ENCODE measurements at regions not wholly inside any gene's neighbourhood (a gene's known extent, or its start where the extent isn't known, plus 50 kb on each side); places are given as distances from the start of the nearest gene placed in this dataset.
"Not testable (repeated sequence)": the region's sequence is repeated elsewhere in the genome, so short reads cannot be mapped to it uniquely, and the experiment has no call there.

GRCh38 chr13:87207280-87208003, 463.7 kb upstream of the SLITRK5 start:
- DNase-seq (ENCODE audit: low read depth): no peak

- DNase-seq (ENCODE audit: low read depth): no peak
Measured at GRCh38 chr13:87208636-87209035, 462.5 kb upstream of the SLITRK5 start.

DNA sequence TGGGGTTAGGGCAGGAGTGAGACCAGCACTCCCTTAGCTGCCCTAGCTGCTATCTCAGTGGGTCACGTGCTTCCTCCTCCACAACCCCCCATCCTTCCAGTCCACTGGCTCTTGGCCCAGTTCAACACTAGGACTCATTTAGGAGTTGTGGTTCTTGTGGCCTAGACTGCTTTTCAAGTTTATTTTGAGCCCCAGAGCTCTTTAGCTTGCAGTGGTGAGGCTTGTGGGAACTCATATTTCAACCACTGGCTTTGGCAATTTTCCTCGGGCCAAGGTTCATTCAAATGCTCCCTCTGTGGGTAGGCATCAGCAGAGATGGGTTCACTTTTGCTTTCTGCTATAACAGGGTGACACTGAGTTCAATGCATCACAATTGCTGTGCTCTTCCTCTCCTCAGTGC, 436.2 kb upstream of the SLITRK5 start:
- DNase-seq (ENCODE audit: low read depth): peak; percentile 73

- peak; percentile 27 for DNase-seq (ENCODE audit: low read depth)
Measured at GRCh38 chr13:87235621-87236020, 435.6 kb upstream of the SLITRK5 start.

- DNase-seq (ENCODE audit: low read depth): no peak
Measured at GRCh38 chr13:87244256-87244890, 426.8 kb upstream of the SLITRK5 start.

- not testable (repeated sequence) for DNase-seq (ENCODE audit: low read depth)
Measured at GRCh38 chr13:87249847-87250246, 421.3 kb upstream of the SLITRK5 start.

- no peak for DNase-seq (ENCODE audit: low read depth)
Measured at GRCh38 chr13:87255394-87255793, 415.8 kb upstream of the SLITRK5 start.

DNA sequence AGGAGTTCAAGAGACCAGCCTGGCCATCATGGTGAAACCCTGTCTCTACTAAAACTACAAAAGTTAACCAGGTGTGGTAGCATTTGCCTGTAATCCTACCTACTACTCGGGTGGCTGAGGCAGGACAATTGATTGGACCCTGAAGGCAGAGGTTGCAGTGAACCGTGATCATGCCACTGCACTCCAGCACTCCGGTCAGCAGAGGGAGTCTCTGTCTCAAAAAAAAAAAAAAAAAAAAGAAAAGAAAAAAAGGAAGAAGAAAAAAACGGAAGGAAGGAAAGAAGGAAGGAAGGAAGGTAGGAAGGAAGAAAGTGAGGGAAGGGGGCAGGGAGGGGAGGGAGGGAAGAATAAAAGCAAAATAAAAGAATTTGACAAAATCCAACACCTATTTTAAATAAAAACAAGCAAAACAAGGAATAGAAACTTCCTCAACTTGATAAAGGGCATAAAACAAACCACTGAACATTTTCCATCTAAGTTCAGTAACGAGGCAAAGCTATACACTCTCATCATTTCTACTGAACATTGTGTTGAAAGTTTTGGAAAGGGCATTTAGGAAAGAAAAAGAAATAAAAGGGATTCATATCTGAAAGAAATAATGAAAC, 411.6 kb upstream of the SLITRK5 start:
- DNase-seq (ENCODE audit: low read depth): no peak

GRCh38 chr13:87274209-87274819, 396.9 kb upstream of the SLITRK5 start:
- DNase-seq (ENCODE audit: low read depth): no peak

GRCh38 chr13:87280139-87280538, 391.0 kb upstream of the SLITRK5 start:
- DNase-seq (ENCODE audit: low read depth): no peak

DNA sequence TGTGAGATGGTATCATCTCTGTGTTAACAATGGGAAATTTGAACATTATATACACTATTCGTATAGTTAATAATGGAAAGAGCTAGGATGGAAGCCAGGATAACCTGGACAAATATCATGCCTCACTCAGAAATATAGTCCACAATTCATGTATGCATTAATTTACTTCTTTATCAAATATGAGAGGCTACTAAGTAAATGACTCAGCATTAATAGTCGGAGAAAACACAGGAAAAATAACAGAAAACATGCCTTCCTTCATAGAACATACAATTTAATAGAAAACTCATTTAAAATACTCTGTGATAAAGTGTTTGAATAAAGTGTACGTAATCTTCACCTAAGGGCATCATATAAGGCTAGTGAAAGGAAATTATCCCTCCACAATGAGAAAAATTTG, 383.4 kb upstream of the SLITRK5 start:
- no peak for DNase-seq (ENCODE audit: low read depth)

- DNase-seq (ENCODE audit: low read depth): peak; percentile 23
Measured at GRCh38 chr13:87295636-87296035, 375.5 kb upstream of the SLITRK5 start.

DNA sequence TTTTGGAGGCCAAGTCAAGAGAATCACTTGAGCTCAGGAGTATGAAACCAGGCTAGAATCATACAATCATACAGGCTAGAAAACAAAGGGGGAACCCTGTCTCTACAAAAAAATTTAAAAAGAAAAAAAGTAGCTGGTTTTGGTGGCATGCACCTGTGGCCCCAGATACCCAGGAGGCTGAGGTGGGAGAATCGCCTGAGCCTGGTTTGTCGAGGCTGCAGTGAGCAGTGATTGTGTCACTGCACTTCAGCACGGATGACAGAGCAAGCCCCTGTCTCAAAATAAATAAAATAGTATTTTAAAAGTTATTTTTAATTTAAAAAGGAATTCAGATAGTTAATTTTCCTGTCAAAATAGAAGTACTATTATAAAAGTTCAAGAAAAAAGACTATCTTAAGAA, 369.1 kb upstream of the SLITRK5 start:
- DNase-seq (ENCODE audit: low read depth): no peak

- DNase-seq (ENCODE audit: low read depth): no peak
Measured at GRCh38 chr13:87302931-87303330, 368.2 kb upstream of the SLITRK5 start.

DNA sequence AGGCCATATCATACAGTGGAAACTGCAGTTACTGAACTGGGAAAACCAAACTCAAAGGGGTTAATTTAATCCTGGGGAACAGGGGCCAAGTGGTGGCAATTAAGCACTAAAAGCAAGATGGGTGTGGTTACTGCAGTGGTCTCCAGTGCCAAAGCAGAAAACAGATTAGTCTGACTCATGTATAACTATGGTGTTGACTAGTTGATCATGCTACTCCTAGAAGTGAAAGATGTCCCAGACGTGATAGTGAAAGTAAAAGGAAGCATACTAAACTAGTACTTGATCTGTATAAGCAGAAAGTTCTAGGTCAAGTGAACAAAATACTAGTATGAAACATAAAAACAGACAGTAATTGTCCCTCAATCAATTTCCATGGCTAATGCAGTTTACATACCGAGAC, 360.0 kb upstream of the SLITRK5 start:
- DNase-seq (ENCODE audit: low read depth): no peak

- no peak for DNase-seq (ENCODE audit: low read depth)
Measured at GRCh38 chr13:87314822-87315221, 356.3 kb upstream of the SLITRK5 start.

- DNase-seq (ENCODE audit: low read depth): no peak
Measured at GRCh38 chr13:87322386-87322785, 348.8 kb upstream of the SLITRK5 start.

- no peak for DNase-seq (ENCODE audit: low read depth)
Measured at GRCh38 chr13:87324558-87324957, 346.6 kb upstream of the SLITRK5 start.

DNA sequence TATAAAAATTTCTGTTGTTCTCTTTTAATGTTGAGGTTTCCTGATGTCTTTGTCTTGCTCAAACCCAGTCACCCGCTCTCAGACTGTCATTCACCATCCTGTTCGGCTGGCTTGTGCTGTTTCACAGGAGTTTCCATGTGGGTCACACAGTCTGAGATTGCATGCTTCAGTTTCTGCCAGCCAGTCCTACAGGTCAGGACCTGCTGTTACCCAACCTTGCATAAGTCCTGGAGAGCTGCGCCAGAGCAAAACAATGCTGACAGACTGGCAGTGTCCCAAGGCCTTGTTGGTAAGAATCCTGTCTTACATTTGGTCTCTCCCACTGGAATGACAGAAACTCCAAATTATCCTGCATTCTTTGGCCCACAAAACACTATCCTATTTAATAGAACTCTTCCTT, 340.0 kb upstream of the SLITRK5 start:
- no peak for DNase-seq (ENCODE audit: low read depth)

DNA sequence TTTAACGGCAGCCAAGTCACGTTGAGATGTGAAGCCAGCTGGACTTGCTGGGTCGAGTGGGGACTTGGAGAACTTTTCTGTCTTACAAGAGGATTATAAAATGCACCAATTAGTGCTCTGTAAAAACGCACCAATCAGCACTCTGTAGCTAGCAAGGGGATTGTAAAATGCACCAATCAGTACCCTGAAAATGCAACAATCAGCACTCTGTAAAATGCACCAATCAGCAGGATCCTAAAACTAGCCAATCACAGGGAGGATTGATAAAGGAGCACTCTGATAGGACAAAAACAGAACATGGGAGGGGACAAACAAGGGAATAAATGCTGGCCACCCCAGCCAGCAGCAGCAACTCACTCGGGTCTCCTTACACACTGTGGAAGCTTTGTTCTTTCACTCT, 337.6 kb upstream of the SLITRK5 start:
- no peak for DNase-seq (ENCODE audit: low read depth)

- no peak for DNase-seq (ENCODE audit: low read depth)
Measured at GRCh38 chr13:87334176-87334575, 337.0 kb upstream of the SLITRK5 start.

DNA sequence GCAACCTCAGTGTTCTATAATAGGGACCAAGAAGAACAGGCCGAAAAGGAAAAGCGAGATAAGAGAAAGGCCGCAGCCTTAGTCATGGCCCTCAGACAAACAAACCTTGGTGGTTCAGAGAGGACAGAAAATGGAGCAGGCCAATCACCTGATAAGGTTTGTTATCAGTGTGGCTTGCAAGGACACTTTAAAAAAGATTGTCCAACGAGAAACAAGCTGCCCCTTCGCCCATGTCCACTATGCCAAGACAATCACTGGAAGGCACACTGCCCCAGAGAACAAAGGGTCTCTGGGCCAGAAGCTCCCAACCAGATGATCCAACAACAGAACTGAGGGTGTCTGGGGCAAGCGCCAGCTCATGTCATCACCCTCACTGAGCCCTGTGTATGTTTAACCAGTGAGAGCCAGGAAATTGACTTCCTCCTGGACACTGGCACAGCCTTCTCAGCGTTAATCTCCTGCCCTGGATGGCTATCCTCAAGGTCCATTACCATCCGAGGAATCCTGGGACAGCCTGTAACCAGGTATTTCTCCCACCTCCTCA, 334.8 kb upstream of the SLITRK5 start:
- DNase-seq (ENCODE audit: low read depth): not testable (repeated sequence)

- no peak for DNase-seq (ENCODE audit: low read depth)
Measured at GRCh38 chr13:87344176-87344575, 327.0 kb upstream of the SLITRK5 start.
